AG04449 (cell line): ENCODE measurements at regions not wholly inside any gene's neighbourhood (a gene's known extent, or its start where the extent isn't known, plus 50 kb on each side); places are given as distances from the start of the nearest gene placed in this dataset.

ENCODE experiments used
- CTCF ChIA-PET: fragments of 350-600 bp; formaldehyde crosslinking; extraction: SDS; loops from one replicate; lab custom pipeline; 2021; ENCODE audit warnings: antibody characterized with exemption; lab: Yijun Ruan, JAX
- POLR2A ChIA-PET: fragments of 400-600, 350-600 bp; formaldehyde crosslinking; extraction: SDS; loops from one replicate; lab custom pipeline; 2020; ENCODE audit warnings: antibody characterized with exemption, inconsistent platforms; lab: Yijun Ruan, JAX
- DNase-seq: peaks from one replicate; pipeline ENCODE4 v3.0.0-alpha.2; 2010; ENCODE audit warnings: low read depth, low spot score
- H3K4me3 ChIP-seq: 2 replicates; pipeline ENCODE4 v1.5.1; 2011; ENCODE audit warnings: low read depth, mild to moderate bottlenecking, control low read depth, low read length
- CTCF ChIP-seq: IDR thresholded peaks from one replicate; pipeline ENCODE4 v1.5.1; 2011; ENCODE audit warnings: mild to moderate bottlenecking, moderate library complexity, low read length, control low read depth, inconsistent platforms; ENCODE audit not compliant: insufficient read depth; ENCODE audit errors: missing control alignments

DNA sequence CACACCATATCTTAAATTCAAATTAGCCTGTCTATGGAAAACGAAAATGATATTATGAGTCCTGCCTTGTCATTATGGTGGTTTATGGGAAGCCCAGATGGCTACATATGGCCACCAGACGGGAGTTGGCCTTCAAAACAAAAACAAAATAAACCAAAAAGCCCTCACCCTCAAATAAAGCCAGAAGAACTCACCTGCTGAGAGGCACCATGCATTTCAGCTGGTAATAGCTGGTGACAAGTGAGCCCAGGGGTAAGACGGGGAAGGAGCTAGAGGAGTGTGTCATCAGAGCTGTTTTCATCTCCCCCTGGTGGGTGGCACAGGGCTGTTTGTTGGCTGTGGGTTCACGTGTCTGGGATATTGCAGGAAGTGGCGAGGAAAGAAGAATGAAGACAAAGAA lies 152.9 kb downstream of the EFNB2 start:
- POLR2A ChIA-PET, result no interaction called here
- TF ChIP-seq CTCF, result no peak
- CTCF ChIA-PET, result no interaction called here
- no peak for DNase-seq
- H3K4me3 ChIP-seq, result no peak overlapping the region

- no peak for TF ChIP-seq CTCF
- ChIA-PET POLR2A (no interaction called here), CTCF (no interaction called here)
- H3K4me3 ChIP-seq, result no peak overlapping the region
- no peak for DNase-seq
Measured at GRCh38 chr13:106381091-106381490, 154.4 kb downstream of the EFNB2 start.

DNA sequence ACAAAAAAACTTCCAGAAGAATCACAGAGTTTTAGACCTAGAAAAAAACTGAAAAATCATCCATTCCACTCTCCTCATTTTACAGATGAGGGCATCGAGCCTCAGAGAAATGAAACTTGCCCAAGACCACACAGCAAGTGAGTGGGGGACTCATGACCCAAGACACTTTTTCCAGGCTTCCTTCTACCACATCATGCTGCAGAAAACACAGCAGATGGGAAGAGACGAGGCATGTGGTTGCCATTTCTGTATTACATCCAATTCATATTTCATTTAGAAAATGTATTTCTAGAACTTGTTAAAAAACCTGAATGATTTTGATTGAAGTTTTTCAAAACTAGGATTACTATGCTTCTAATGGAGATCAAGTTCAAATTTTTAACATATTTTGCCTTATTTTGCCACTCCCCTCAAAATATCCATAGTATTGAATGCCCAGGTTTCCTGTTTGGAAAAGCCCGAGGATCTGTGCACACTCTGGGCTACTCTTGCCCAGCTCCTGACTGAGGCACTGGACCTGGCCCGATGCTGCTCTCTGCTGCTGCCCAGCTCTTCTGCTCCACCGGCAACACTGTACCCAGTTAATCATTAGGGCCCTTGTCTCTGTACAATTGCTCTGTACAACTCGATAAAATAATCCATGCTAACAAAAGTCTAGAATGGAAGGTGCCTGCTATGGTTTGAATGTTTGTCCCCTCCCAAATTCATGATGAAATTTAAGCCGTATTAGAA lies 157.4 kb downstream of the EFNB2 start:
- no peak for TF ChIP-seq CTCF
- no peak for DNase-seq
- H3K4me3 ChIP-seq, result no peak overlapping the region
- ChIA-PET POLR2A (no interaction called here), CTCF (no interaction called here)

DNA sequence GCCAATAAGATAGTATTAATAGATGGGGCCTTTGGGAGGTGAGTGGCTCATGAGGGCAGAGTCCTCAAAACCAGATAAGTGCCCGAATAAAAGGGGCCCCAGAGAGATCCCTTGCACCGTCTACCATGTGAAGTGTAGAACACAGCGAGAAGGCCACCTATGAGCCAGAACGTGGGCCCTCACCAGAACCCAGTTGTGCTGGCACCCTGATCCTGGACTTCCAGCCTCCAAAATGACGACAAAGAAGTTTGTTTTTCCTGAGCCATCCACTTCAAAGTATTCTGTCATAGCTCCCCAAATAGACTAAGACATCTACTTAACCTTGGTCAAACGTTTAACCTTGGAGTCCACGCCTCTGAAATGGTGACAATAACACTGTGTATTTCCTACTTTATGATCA lies 158.1 kb downstream of the EFNB2 start:
- H3K4me3 ChIP-seq, result no peak overlapping the region
- CTCF ChIA-PET, result no interaction called here
- DNase-seq, result no peak
- no peak for TF ChIP-seq CTCF
- POLR2A ChIA-PET, result no interaction called here

- ChIA-PET POLR2A (no interaction called here), CTCF (no interaction called here)
- peak; percentile 58 for DNase-seq
- H3K4me3 ChIP-seq, result no peak overlapping the region
- TF ChIP-seq CTCF, result no peak
Measured at GRCh38 chr13:106376401-106377112, 158.9 kb downstream of the EFNB2 start.

- CTCF ChIA-PET, result interaction anchor here (0.5 kb wide), 1 partner anchor 1326 kb away, joined by 3 read pairs; no protein-coding TSS in a partner anchor
- no peak for TF ChIP-seq CTCF
- no peak overlapping the region for H3K4me3 ChIP-seq
- POLR2A ChIA-PET, result no interaction called here
- no peak for DNase-seq
Measured at GRCh38 chr13:106375085-106375484, 160.4 kb downstream of the EFNB2 start.
